GM18867 (cell line): ENCODE measurements at regions not wholly inside any gene's neighbourhood (a gene's known extent, or its start where the extent isn't known, plus 50 kb on each side); places are given as distances from the start of the nearest gene placed in this dataset.

Experiments used
- ATAC-seq: cut with Tn5 transposase; IDR thresholded peaks from one replicate; pipeline ENCODE4 v1.9.1; 2021; ENCODE audit warnings: mild to moderate bottlenecking, moderate library complexity; ENCODE audit not compliant: unreplicated experiment

DNA sequence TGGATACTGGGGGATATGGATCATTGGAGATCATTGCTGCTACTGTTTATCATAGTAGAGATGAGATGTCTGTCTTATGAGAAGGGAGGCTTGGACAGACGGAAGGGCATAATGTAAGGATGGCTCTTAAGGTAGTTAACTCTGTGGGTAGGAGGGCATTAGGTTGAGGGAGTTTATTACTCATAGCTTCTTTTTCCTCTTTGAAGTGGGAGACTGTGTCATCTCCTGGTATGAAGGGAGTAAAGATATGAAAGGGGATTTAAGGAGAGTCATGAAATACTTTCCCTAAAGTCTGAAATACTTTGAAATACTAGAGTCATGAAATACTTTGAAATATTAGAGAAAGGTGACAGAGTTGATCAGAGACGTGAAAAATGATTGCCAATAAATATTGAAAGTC is 255.5 kb upstream of the PITX2 start:
- ATAC-seq = no peak

DNA sequence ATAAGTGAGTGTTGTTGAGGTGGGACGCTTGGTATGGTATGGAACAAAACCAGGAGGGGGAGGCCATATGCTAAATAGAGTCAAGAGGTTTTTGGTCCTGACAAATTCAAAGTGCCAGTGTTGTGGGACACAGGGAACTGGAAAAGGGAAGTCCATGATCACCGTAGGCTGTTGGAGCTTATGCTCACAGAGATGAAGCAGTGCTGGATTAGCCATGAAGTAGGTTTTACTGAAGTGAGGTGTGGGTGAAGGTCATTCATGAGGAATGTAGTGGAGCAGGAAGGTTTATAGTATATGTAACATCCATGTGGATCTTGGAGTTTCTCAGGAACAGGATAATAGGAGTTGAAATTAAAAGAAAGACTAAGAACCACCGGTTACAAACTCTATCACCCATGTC is 256.1 kb upstream of the PITX2 start:
- no peak for ATAC-seq

DNA sequence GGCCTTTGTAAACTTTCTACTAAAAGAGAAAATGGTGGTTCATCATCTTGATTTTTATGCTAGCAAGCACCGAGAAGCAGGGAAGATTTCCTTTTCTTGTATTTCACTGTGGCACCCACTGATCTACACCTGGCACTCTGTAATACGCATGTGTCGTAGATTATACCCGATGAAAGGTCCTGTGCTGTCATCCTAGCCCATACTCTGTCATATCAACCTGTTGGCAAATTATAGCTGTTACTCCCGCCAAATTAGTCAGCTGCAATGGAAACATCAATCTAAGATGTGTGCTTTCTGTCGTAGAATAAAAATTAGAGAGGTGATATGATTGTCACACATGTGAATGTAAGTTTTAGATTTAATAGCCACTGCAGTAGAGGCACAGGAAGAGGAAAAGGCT is 263.4 kb upstream of the PITX2 start:
- ATAC-seq = no peak

DNA sequence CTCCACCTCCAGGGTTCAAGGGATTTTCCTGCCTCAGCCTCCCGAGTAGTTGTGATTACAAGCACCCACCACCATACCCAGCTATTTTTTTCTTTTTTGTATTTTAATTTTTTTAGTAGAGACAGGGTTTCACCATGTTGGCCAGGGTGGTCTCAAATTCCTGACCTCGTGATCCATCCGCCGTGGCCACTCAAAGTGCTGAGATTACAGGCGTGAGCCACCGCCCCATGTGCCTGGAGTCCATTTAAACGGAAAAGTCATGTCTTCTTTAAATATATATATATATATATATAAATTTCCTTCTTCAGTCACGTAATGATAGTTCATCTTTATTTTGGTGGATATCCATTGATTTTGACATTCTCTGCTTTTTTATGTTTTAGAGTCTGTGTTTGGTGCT is 264.0 kb upstream of the PITX2 start:
- ATAC-seq = no peak

DNA sequence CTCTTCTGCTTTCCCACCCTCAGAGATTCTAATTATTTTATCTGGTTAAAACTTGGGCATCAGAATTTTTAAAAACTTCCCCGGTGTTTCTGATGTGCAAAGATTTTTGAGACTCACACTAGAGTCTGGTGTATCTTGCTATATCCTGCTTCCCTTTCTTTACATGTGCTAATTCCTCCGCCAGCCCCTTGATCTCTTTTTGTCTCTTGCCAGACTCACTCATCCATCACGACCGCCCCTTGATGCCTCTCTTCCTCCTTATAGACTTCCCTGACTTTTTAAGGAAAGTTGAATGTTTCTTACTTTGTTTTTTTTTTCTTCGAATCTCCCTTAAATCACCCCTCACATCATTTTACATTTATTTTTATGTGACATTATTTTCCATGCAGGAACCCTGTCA is 274.9 kb upstream of the PITX2 start:
- no peak for ATAC-seq

DNA sequence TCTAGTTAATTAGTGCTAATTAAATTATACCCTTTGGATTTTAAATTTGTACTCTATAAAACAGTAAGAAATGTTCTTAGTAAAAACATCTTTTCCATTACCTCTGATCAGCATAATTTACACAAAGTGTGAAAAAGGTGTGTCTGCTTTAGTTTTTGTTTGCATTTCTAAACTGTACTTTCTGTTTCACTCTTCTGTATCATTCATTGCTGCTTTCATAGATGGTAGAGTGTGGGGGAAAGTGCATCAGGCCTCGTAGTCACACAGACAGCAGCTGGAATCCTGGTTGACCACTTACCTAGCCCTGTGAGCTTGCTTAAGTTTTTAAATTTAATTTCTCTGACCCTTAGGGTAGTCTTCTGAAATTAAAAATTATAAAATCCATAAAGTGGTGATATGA is 275.4 kb upstream of the PITX2 start:
- ATAC-seq = peak; percentile 93

DNA sequence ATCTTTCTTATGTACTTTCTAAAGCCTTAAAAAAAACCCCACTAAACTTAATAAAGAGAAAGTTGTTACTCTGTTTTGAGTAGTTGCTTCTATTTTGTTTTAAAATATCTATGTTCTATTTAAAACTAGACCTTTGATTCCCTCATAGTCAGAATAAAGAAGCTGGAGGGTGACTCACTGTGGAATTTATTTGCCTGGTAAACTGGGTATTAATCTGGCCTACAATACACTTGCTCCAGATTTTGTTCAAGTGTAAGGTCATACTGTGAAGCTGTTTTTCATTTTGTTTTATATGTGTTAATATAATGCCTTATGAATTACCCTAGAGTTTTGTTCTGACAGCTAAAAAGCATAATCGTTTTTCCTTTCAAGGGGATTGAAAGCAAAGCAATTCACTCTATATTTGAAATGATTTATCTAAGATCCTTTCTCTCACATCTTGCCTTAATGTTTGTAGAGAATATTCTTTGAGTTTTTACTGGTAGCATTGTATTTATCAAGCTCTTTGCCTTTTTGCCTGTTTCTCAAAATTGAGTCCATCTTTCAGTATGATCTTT is 277.4 kb upstream of the PITX2 start:
- ATAC-seq = no peak

DNA sequence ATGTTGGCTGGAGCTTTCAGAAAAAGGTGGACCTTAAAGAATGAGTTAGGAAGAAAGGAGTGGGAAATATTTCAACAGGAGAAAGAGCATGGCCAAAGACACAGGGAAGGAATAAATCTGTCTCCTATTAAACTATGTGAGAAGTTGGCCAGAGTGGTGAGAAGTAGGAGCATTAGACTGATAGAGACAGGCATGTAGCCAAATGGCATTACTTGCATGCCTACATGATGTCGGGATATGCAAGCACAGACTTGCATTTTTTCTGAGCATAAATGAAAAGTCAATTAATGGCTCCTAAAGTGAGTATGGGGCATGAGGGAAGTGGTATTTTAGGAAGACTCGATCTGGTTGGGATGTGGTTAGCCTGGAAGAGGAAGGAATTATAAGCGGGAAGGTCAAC is 279.6 kb upstream of the PITX2 start:
- no peak for ATAC-seq

DNA sequence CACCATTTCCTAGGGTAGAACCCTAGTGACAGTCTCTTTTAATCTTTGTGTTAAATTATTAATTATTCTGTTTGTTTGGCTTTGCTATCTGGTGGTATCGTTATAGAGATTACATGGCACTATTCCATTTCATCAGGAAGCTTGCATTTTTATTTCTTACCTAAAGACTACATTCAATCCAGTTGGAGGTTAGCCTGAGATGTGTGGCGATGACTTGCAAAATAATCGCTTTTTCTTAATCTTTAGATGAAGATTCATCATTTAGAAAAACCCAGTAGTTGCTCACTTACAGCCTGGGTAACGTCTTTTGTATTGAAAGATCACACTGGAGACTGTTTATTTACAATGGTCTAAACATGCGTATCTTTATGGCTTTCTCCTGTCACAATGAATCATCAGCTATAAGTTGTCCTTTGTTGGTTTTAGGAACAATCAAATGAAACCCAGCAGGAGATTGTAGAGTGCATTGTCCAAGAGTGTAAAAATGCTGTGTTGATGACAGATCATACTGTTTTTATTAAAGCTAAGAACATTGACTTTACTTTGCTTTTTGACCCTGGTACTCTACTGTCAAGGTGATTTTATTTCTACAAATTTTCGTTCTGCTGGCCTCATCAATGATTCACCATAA is 281.7 kb upstream of the PITX2 start:
- ATAC-seq = no peak

DNA sequence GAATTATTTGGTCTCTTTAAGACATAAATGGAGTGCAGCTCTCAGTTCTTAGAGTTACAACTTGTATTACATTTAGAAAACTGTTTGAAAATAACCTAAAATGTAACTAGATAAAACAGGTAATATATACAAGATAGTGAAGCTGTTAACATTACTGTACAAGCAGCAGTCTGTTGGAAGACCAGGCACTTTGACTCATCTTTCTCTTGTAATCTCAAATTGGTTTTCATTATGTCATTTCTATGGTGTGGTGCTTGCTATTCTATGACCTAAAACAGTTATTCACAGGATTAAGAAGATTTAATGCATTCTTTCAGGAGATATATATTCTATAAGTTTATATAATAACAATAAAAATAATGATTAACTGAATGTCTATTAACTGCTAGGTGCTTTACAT is 282.5 kb upstream of the PITX2 start:
- ATAC-seq = no peak

DNA sequence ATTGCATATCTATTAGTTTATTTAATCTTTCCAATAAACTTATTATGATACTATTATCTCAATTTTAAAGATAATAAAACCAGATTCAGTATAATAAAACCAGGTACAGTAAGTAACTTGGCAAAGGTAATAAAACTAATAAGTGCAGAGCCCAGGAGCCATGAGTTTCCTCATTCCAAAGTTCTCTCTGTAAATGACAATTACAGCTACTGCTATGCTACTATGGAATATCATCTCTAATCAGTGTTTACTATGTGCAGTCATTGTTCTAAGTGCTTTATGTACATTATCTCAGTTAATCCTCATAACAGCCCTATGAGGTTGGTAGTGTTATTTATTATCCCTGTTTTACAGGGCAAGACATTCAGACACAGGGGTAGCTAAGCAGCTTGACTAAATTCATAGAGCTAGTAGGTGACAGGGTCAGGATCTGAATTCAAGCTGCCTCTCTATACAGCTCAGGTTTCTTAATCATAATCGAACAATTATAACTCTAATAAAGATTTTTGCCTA is 285.0 kb upstream of the PITX2 start:
- no peak for ATAC-seq

DNA sequence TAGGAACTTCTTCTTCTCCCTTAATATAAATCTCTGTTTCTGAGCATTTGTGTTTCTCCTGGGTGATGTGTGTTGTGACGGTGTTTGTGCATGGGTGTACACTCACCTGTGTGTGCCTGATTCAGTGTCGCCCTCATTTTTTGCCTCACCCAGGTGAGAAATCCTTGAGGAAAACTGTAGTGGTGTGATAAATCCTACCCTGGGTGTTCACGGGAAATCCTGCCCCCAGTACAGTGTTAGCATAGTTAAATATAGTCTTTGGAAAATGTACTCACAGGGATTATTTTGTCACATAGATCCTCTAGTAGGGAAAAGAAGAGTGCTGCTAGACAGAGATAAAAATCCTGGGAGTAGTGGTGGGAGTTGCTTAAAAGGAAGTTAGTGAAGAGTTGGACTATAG is 291.9 kb upstream of the PITX2 start:
- ATAC-seq = no peak

DNA sequence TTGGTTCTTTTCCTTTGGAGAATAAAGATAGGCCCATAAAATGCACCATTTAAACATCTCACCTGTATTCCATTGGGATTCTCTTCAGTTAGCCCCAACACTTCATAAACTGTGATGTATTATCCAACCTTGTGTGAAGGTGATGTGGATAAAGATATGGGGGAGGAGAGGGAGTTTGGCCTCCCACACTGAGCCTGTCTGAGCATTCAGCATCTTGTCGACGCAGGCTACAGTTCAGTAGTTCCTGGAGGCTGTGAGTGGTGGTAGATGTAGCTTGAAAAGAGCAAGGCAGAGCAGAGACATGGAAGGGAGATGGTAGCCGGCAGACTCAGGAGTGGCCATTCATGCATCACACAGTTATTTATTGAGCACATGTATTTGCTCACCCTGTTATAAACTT is 292.4 kb upstream of the PITX2 start:
- ATAC-seq = no peak

DNA sequence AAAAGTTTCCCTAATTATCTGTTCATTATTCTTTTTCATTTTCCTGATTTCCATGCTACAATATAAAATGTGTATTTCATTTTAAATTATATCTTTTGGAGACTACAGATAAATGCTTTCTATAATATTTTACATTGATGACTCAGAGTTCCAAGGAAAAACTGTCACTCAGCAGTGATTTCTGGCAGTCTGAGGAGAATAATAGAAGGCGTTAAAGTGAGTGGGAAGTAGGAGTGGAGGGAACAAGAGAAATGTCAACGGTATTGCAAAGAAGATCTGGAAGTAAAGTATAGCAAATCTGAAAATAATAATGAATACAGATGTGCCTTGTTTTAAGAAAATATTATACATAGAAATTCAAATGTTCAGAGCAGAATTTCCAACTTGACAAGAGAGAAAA is 293.6 kb upstream of the PITX2 start:
- ATAC-seq = no peak

DNA sequence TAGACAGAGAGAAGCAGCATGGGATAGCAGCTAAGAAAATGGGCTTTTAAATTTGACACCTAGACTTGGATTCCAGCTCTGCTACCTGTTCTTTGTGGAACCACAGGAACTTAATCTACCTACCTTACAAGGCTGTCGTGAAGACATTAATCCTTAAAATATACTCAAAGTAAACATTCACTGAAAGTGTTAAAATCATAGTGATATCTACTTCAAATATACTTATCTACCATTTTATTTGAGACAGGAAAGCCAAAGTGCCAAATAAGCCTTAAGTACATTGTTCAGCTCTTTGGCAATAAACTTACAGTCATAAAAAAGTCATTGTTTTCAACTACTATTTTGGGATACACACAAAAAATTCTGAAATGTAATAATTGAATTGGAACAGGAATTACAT is 295.0 kb upstream of the PITX2 start:
- no peak for ATAC-seq

DNA sequence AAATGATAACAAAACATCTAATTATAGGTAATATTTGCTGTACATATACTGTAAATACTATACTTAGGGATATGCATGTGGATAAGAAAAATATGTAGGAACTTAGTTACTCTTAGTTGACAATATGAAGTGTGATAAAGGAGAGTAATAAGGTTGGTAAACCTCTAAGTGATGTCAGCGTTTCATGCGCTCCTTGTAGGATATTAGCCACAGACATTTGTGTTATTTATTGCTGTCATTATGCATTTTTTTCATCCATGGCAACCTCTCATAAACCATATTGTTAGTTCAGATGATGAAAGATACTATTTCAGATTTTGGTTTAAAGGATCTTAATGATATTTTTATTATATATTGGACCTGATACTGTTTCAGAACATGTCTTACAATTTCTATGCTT is 298.1 kb upstream of the PITX2 start:
- ATAC-seq = no peak

DNA sequence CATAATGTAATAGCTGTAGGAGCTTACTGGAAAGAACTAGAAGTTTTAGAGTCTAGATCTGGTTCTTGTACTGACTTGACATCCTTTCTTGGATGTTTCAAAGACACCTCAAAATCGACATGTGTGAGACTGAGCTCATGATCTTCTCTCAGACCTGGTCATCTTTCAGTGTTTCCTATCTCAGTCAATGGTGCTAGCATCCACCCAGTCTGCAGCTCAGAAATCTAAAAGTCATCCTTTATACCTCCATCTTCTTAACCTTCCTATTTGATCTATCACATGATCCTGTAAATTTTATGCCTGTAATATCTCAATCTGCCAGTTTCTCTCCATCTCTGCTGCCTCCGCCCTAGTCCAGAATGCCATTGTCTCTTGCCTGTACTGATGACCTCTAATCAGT is 301.9 kb upstream of the PITX2 start:
- no peak for ATAC-seq

DNA sequence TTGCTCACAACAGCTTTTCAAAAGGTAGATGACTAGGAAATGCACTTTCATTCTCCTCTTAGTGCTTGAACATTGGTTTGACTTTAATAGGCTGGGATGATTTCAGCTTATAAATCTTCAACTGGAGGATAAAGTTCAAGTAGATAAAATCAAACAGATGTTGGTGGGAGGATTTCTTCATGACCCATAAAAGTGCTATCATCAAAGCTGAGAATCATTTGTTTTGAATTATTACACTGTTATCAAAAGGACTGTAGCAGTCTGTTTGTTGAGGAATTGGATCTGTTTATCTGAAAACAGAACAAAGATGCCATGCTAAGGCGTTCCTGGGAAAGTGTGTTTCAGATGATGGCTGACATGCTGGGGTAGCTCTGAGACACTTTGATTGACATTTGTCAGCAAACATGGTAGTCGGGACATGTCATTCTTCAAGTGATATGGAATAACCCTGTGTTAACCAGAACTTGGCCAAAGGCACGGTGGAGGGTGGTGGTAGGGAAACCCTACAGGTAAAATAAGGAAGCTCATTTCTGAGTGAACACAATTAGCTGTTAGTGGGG is 304.0 kb upstream of the PITX2 start:
- no peak for ATAC-seq

DNA sequence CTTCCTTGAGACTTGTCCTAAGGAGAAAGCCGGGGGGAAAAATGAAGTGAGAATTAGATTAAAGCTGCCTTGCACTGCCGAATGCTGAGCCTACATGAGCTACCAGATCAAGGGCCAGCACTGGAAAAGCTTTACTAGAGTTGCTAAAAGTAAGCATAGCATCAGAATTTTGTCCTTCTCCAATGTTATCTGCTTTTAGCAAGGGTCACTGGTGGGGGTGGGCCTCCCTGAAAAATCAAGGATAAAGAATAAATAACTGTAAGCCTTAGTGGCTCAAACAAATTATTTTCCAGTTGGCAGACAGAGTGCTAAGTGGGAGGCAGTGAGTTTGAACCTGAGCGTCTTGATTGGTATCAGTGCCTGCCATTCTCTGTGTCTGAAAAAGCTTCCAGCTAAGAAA is 310.5 kb upstream of the PITX2 start:
- ATAC-seq = no peak

DNA sequence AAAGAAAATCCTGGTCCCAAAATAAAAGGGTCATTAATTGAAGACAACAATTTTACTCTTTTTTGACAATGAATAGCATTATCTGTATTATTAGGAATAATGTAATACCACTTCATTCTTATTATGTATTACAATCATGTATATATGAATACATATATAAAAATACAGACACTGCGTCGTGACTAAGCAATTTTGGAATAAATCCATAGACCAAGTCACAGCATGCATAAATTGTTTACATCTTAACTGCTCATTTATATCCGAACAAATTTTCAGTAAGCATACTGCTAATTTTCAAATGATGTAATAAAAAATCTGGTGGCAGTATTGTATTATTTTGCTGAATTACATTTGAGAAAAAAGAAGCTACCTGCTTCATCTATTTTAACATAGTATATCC is 321.6 kb upstream of the PITX2 start:
- ATAC-seq = no peak

DNA sequence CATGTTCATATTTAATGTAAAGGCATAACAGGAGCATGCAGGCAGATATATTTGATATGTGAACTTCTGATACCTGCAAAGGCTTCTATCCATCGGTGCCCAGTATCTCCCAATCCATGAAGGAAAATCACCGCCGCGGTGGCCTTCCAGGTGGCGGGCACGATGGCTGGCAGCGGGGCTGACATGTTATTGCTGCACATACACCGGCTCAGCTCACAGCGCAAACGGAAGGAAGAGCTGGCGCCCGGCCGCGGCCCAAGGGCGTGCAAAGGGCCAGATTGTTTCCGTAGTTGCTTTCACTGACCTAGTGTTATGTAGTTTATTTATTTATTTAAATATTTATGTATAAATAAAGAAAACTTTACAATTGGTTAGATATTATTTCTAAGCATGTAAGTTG is 322.7 kb upstream of the PITX2 start:
- no peak for ATAC-seq

DNA sequence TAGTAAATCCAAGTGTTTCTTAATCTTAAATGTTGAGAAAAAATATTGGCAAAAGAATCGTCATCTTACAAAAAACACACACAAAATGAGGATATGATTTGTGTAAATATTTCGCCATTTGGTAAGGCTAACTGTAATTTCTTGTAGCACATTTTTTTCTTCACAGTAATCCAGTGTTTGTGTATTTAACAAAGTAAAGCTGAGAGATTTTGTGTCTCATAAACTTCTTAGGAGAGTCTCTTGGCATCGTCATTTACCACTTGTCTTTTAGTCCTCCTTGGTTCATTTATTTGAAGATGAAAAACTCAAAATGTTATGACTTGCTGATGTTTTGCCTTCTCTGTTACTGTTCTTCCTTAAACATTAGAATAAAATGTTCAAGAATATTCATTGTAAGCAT is 326.7 kb upstream of the PITX2 start:
- ATAC-seq = no peak

DNA sequence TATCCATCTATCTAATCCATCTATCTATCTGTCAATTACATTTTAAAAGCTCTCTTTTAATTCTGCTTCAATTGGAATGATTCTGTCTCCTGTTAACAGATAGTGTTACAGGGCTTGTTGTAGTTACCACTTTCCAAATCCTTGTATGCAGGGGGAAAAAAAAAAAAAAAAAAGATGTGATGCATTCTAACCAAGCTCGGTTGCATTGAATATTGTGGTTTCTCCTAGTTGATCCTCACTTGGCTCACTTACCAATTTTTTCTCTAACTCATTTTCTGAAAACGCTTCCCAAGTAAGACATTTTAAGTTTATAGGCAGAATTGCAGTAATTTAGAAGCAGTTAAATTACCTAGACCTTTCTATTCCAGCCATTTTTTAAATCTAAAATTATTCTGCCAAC is 327.9 kb upstream of the PITX2 start:
- no peak for ATAC-seq
